WTC11 (cell line): ENCODE measurements at regions not wholly inside any gene's neighbourhood (a gene's known extent, or its start where the extent isn't known, plus 50 kb on each side); places are given as distances from the start of the nearest gene placed in this dataset.

ENCODE experiments used
- ATAC-seq: fragments of 200-7000 bp; cut with Tn5 transposase; 2 replicates; pipeline ENCODE4 v1.10.0; 2021; ENCODE audit warnings: mild to moderate bottlenecking, moderate library complexity
- CTCF ChIA-PET: fragments of 300-600 bp; sonication (Branson Sonifier 250); formaldehyde crosslinking; loops from one replicate; lab custom pipeline; 2021; ENCODE audit warnings: antibody characterized with exemption; lab: Charles Lee
- POLR2A ChIA-PET: fragments of 350-600 bp; sonication (Branson Sonifier 250); formaldehyde crosslinking; loops from one replicate; lab custom pipeline; 2021; ENCODE audit warnings: antibody characterized with exemption; lab: Charles Lee
- DNase-seq: peaks from one replicate; pipeline ENCODE4 v3.0.0; 2021; ENCODE audit warnings: low spot score
- H3K27ac Mint-ChIP-seq: 2 replicates; pipeline ENCODE4 v1.8.0; 2021; ENCODE audit warnings: mixed read lengths
- H3K27me3 Mint-ChIP-seq: 2 replicates; pipeline ENCODE4 v1.8.0; 2021; ENCODE audit warnings: low read depth, mild to moderate bottlenecking, moderate library complexity, mixed read lengths
- H3K36me3 Mint-ChIP-seq: 2 replicates; pipeline ENCODE4 v1.8.0; 2021; ENCODE audit warnings: mixed read lengths
- H3K4me1 Mint-ChIP-seq: 2 replicates; pipeline ENCODE4 v1.8.0; 2022; ENCODE audit warnings: mixed read lengths
- H3K4me3 Mint-ChIP-seq: 2 replicates; pipeline ENCODE4 v1.8.0; 2021; ENCODE audit warnings: mild to moderate bottlenecking, moderate library complexity, mixed read lengths
- H3K9me3 Mint-ChIP-seq: 2 replicates; pipeline ENCODE4 v1.8.0; 2021; ENCODE audit warnings: mixed read lengths
- AR ChIP-seq: fragments of 250-450 bp; sonication (Bioruptor Pico); IDR thresholded peaks from 2 replicates; pipeline ENCODE4 v1.9.0; 2021; ENCODE audit warnings: mild to moderate bottlenecking
- ATF6 ChIP-seq: sonication (generic); formaldehyde crosslinking; IDR thresholded peaks from 2 replicates; pipeline ENCODE4 v1.8.1; 2023; ENCODE audit warnings: mild to moderate bottlenecking, missing genetic modification reagents
- CREM ChIP-seq: sonication (generic); formaldehyde crosslinking; IDR thresholded peaks from 2 replicates; pipeline ENCODE4 v1.8.1; 2022; ENCODE audit warnings: mild to moderate bottlenecking, missing genetic modification reagents, moderate library complexity
- JAZF1 ChIP-seq: fragments of 250-450 bp; sonication (Bioruptor Pico); IDR thresholded peaks from 2 replicates; pipeline ENCODE4 v1.9.0; 2021; ENCODE audit warnings: moderate library complexity, mild to moderate bottlenecking, inconsistent platforms
- JUN ChIP-seq: sonication (generic); formaldehyde crosslinking; IDR thresholded peaks from 2 replicates; pipeline ENCODE4 v1.8.0; 2023; ENCODE audit warnings: mild to moderate bottlenecking, missing genetic modification reagents
- KAT7 ChIP-seq: sonication (generic); formaldehyde crosslinking; IDR thresholded peaks from 2 replicates; pipeline ENCODE4 v1.8.1; 2023; ENCODE audit warnings: missing genetic modification reagents, mild to moderate bottlenecking, borderline replicate concordance
- NFATC4 ChIP-seq: fragments of 250-450 bp; sonication (Bioruptor Pico); IDR thresholded peaks from 2 replicates; pipeline ENCODE4 v1.9.0; 2021; ENCODE audit warnings: mild to moderate bottlenecking
- ZNF281 ChIP-seq: sonication (generic); formaldehyde crosslinking; IDR thresholded peaks from 2 replicates; pipeline ENCODE4 v1.8.0; 2023; ENCODE audit warnings: mild to moderate bottlenecking, missing genetic modification reagents
- ZNF425 ChIP-seq: fragments of 250-450 bp; sonication (Bioruptor Pico); conservative IDR thresholded peaks from 2 replicates; pipeline ENCODE4 v1.9.0; 2021; ENCODE audit warnings: mild to moderate bottlenecking
- ZNF532 ChIP-seq: fragments of 250-450 bp; sonication (Bioruptor Pico); IDR thresholded peaks from 2 replicates; pipeline ENCODE4 v1.9.0; 2021; ENCODE audit warnings: mild to moderate bottlenecking, borderline replicate concordance

GRCh38 chr3:13260259-13261103, 159.6 kb downstream of the NUP210 start:
- Mint-ChIP-seq H3K36me3 (no peaks in the 10 kb centered on the region), H3K9me3 (peaks cover 2% of the 10 kb centered on the region; the same call in 1 of the 2 replicates), H3K27me3 (no peaks in the 10 kb centered on the region), H3K4me1 (peaks cover 22% of the 10 kb centered on the region), H3K4me3 (no peak overlapping the region), H3K27ac (peak overlapping the region; percentile 54; the same call in 1 of the 2 replicates)
- DNase-seq (no peak), ATAC-seq (no peak)
- ChIA-PET POLR2A (interaction anchor here (0.6 to 0.8 kb wide), 3 partner anchors 8 to 276 kb away, joined by 3 to 6 read pairs (median 3); no protein-coding TSS in a partner anchor), CTCF (interaction anchor here (0.8 to 2.0 kb wide), 9 partner anchors 10 to 191 kb away, joined by 3 to 11 read pairs (median 4); no protein-coding TSS in a partner anchor)
- TF ChIP-seq ATF6 (CRISPR knock-in tag) (no peak), ZNF425 (no peak), ZNF532 (CRISPR knock-in tag) (no peak), CREM (no peak), NFATC4 (CRISPR knock-in tag) (no peak), JUN (CRISPR knock-in tag) (no peak), ZNF281 (CRISPR knock-in tag) (no peak), JAZF1 (CRISPR knock-in tag) (no peak), KAT7 (CRISPR knock-in tag) (no peak), AR (CRISPR knock-in tag) (no peak)
